GM21367 (cell line): ENCODE measurements at regions not wholly inside any gene's neighbourhood (a gene's known extent, or its start where the extent isn't known, plus 50 kb on each side); places are given as distances from the start of the nearest gene placed in this dataset.
"Not testable (repeated sequence)": the region's sequence is repeated elsewhere in the genome, so short reads cannot be mapped to it uniquely, and the experiment has no call there.

ENCODE experiments used
- ATAC-seq: cut with Tn5 transposase; IDR thresholded peaks from one replicate; pipeline ENCODE4 v1.9.1; 2021; ENCODE audit not compliant: unreplicated experiment

GRCh38 chr7:149607683-149608082, 110.1 kb upstream of the ZNF746 start:
- no peak for ATAC-seq

GRCh38 chr7:149606826-149607225, 109.2 kb upstream of the ZNF746 start:
- ATAC-seq = no peak

GRCh38 chr7:149605696-149606095, 108.1 kb upstream of the ZNF746 start:
- ATAC-seq = no peak

- ATAC-seq = no peak
Observed at GRCh38 chr7:149604521-149604920, 106.9 kb upstream of the ZNF746 start.

GRCh38 chr7:149600669-149601330, 103.2 kb upstream of the ZNF746 start:
- peak; percentile 87 for ATAC-seq

GRCh38 chr7:149599636-149600206, 102.1 kb upstream of the ZNF746 start:
- peak; percentile 40 for ATAC-seq

- no peak for ATAC-seq
Observed at GRCh38 chr7:149598721-149599308, 101.2 kb upstream of the ZNF746 start.

GRCh38 chr7:149597789-149598188, 100.2 kb upstream of the ZNF746 start:
- not testable (repeated sequence) for ATAC-seq

GRCh38 chr7:149595541-149595940, 97.9 kb upstream of the ZNF746 start:
- no peak for ATAC-seq

GRCh38 chr7:149595078-149595477, 97.5 kb upstream of the ZNF746 start:
- no peak for ATAC-seq

- no peak for ATAC-seq
Observed at GRCh38 chr7:149588930-149589329, 91.3 kb upstream of the ZNF746 start.

- no peak for ATAC-seq
Observed at GRCh38 chr7:149586646-149587645, 89.3 kb upstream of the ZNF746 start.

- no peak for ATAC-seq
Observed at GRCh38 chr7:149584530-149584929, 86.9 kb upstream of the ZNF746 start.

GRCh38 chr7:149584009-149584408, 86.4 kb upstream of the ZNF746 start:
- no peak for ATAC-seq

- ATAC-seq = no peak
Observed at GRCh38 chr7:149580328-149580727, 82.7 kb upstream of the ZNF746 start.

- not testable (repeated sequence) for ATAC-seq
Observed at GRCh38 chr7:149579365-149579764, 81.8 kb upstream of the ZNF746 start.

GRCh38 chr7:149574428-149574827, 76.8 kb upstream of the ZNF746 start:
- ATAC-seq = not testable (repeated sequence)

- no peak for ATAC-seq
Observed at GRCh38 chr7:149573519-149573918, 75.9 kb upstream of the ZNF746 start.

GRCh38 chr7:149572920-149573319, 75.3 kb upstream of the ZNF746 start:
- ATAC-seq = not testable (repeated sequence)

GRCh38 chr7:149570784-149571183, 73.2 kb upstream of the ZNF746 start:
- no peak for ATAC-seq

- no peak for ATAC-seq
Observed at GRCh38 chr7:149569726-149570422, 72.3 kb upstream of the ZNF746 start.
